ENCODE measurements at regions not wholly inside any gene's neighbourhood (a gene's known extent, or its start where the extent isn't known, plus 50 kb on each side); places are given as distances from the start of the nearest gene placed in this dataset.

DNA sequence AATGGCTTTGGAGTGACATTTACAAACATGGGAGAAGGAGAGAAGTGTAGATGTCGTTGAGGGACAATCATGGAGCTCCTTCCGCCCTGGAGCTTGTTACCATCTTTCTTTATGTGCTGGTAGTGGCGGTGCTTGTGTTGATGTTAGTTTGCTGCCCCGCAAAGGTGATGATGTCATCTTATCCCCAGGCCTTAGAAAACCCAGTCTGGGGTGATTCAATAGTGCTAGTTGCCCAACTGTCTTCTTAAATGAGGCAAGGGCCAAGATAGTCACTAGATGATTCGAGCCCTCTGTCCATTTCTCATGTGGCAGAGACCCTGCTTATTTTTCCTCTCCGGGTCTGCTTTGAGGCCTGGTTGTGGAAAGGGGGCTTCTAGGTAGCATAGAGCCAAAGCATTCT is 277.4 kb downstream of the CCSER2 start:
- DNase-seq (no peak), ATAC-seq (no peak)
- Histone ChIP-seq H3K27ac (no peak overlapping the region), H3K9me3 (no peaks in the 10 kb centered on the region), H3K4me1 (no peaks in the 10 kb centered on the region), H3K36me3 (no peaks in the 10 kb centered on the region), H3K27me3 (peaks cover 0 to 9% of the 10 kb centered on the region in 2 donors), H3K4me3 (no peak overlapping the region)
- intact Hi-C loops (cut with DNase I), result no loop called here
- TF ChIP-seq, protein P1, sequence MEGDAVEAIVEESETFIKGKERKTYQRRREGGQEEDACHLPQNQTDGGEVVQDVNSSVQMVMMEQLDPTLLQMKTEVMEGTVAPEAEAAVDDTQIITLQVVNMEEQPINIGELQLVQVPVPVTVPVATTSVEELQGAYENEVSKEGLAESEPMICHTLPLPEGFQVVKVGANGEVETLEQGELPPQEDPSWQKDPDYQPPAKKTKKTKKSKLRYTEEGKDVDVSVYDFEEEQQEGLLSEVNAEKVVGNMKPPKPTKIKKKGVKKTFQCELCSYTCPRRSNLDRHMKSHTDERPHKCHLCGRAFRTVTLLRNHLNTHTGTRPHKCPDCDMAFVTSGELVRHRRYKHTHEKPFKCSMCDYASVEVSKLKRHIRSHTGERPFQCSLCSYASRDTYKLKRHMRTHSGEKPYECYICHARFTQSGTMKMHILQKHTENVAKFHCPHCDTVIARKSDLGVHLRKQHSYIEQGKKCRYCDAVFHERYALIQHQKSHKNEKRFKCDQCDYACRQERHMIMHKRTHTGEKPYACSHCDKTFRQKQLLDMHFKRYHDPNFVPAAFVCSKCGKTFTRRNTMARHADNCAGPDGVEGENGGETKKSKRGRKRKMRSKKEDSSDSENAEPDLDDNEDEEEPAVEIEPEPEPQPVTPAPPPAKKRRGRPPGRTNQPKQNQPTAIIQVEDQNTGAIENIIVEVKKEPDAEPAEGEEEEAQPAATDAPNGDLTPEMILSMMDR (IDR thresholded peaks at IDR 0.05), result no peak

DNA sequence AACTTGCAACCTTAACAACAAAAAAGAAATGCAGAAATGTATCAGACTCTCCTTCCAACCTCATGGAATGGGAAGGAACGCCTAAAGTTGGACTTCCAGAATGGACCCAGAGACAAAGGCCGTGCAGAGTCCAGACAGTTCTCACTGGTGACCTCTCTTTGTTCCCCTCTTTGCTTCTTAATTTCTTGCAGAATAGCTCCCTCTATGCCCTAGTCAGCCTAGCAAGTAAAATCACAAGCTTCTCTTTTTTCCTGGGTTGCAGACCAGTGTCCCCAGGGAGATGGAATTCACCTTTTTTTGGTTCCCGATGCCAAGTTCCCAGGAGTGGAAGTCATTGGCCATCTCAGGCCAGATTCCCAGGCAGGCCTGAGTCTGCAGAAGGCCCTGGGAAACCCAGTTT is 278.0 kb downstream of the CCSER2 start:
- DNase-seq, result no peak
- Histone ChIP-seq H3K9me3 (no peaks in the 10 kb centered on the region), H3K27me3 (peaks cover 0 to 4% of the 10 kb centered on the region in 2 donors), H3K4me1 (no peaks in the 10 kb centered on the region), H3K4me3 (no peak overlapping the region), H3K36me3 (no peaks in the 10 kb centered on the region), H3K27ac (no peak overlapping the region)
- intact Hi-C loops (cut with DNase I), result no loop called here
- TF ChIP-seq, protein P1 (IDR thresholded peaks at IDR 0.05), result no peak
- ATAC-seq, result no peak

- no peak for DNase-seq
- H3K36me3 ChIP-seq, result no peaks in the 10 kb centered on the region
- no peak for ATAC-seq
- TF ChIP-seq, protein P1 (IDR thresholded peaks at IDR 0.05), result no peak
- H3K4me3 ChIP-seq, result no peak overlapping the region
- H3K27me3 ChIP-seq, result no peaks in the 10 kb centered on the region
- no peaks in the 10 kb centered on the region for H3K9me3 ChIP-seq
- no peaks in the 10 kb centered on the region for H3K4me1 ChIP-seq
- no peak overlapping the region for H3K27ac ChIP-seq
- intact Hi-C loops (cut with DNase I), result no loop called here
These were observed 278.7 kb downstream of the CCSER2 start for GRCh38 chr10:84607044-84607443.

GRCh38 chr10:84607523-84607922 is 279.1 kb downstream of the CCSER2 start:
- H3K4me3 ChIP-seq, result no peak overlapping the region
- H3K27ac ChIP-seq, result no peak overlapping the region
- no peaks in the 10 kb centered on the region for H3K27me3 ChIP-seq
- intact Hi-C loops (cut with DNase I), result no loop called here
- H3K9me3 ChIP-seq, result no peaks in the 10 kb centered on the region
- no peaks in the 10 kb centered on the region for H3K4me1 ChIP-seq
- TF ChIP-seq, protein P1 (IDR thresholded peaks at IDR 0.05), result no peak
- H3K36me3 ChIP-seq, result no peaks in the 10 kb centered on the region
- no peak for ATAC-seq
- DNase-seq, result no peak

GRCh38 chr10:84608126-84608525 is 279.7 kb downstream of the CCSER2 start:
- Histone ChIP-seq H3K4me3 (no peak overlapping the region), H3K36me3 (no peaks in the 10 kb centered on the region), H3K27me3 (no peaks in the 10 kb centered on the region), H3K4me1 (no peaks in the 10 kb centered on the region), H3K27ac (no peak overlapping the region), H3K9me3 (no peaks in the 10 kb centered on the region)
- DNase-seq (no peak), ATAC-seq (no peak)
- intact Hi-C loops (cut with DNase I), result no loop called here
- TF ChIP-seq, protein P1 (IDR thresholded peaks at IDR 0.05), result no peak

Measured in left lung (tissue), 4 donors.